ENCODE measurements at regions not wholly inside any gene's neighbourhood (a gene's known extent, or its start where the extent isn't known, plus 50 kb on each side); places are given as distances from the start of the nearest gene placed in this dataset.

- TF ChIP-seq CTCF (IDR thresholded peaks at IDR 0.05), result no peak
- no peak for TF ChIP-seq POLR2AphosphoS5 (IDR thresholded peaks at IDR 0.05)
- no peak for TF ChIP-seq POLR2A (IDR thresholded peaks at IDR 0.05)
- TF ChIP-seq EP300 (IDR thresholded peaks at IDR 0.05), result no peak
- intact Hi-C loops (cut with DNase I), result no loop called here
These were observed 55.6 kb upstream of the MACF1 start for GRCh38 chr1:39148942-39149341.

GRCh38 chr1:39149509-39149908, 55.0 kb upstream of the MACF1 start:
- H3K27me3 ChIP-seq, result no peaks in the 10 kb centered on the region
- 75 to 79% methylated on average over 4 of the region's 4 CpGs for WGBS, 2 donors
- H3K27ac ChIP-seq, result peak overlapping the region in 2 of 4 donors; percentile 20 to 26
- DNase-seq, result no peak
- H3K9me3 ChIP-seq, result no peaks in the 10 kb centered on the region
- intact Hi-C loops (cut with DNase I), result no loop called here
- H3K4me1 ChIP-seq, result peaks cover 0 to 83% (median 73%) of the 10 kb centered on the region in 4 donors
- TF ChIP-seq POLR2A (IDR thresholded peaks at IDR 0.05), result no peak
- no peak for TF ChIP-seq POLR2AphosphoS5 (IDR thresholded peaks at IDR 0.05)
- TF ChIP-seq EP300 (IDR thresholded peaks at IDR 0.05), result no peak
- no peak for TF ChIP-seq CTCF (IDR thresholded peaks at IDR 0.05)
- H3K4me3 ChIP-seq, result no peak overlapping the region
- H3K36me3 ChIP-seq, result no peaks in the 10 kb centered on the region

More at GRCh38 chr1:39148942-39149341, 55.6 kb upstream of the MACF1 start:
- DNase-seq, result no peak
- H3K27ac ChIP-seq, result peak overlapping the region in 2 of 4 donors; percentile 20 to 26
- no peaks in the 10 kb centered on the region for H3K27me3 ChIP-seq
- peaks cover 0 to 83% (median 73%) of the 10 kb centered on the region in 4 donors for H3K4me1 ChIP-seq
- WGBS, 2 donors, result 90 to 91% methylated on average over 4 of the region's 4 CpGs
- no peaks in the 10 kb centered on the region for H3K9me3 ChIP-seq
- no peak overlapping the region for H3K4me3 ChIP-seq
- no peaks in the 10 kb centered on the region for H3K36me3 ChIP-seq

- DNase-seq, result no peak
- 84 to 91% methylated on average over 2 of the region's 2 CpGs for WGBS, 2 donors
- intact Hi-C loops (cut with DNase I), result no loop called here
- Histone ChIP-seq H3K9me3 (no peaks in the 10 kb centered on the region), H3K27me3 (no peaks in the 10 kb centered on the region), H3K36me3 (no peaks in the 10 kb centered on the region), H3K4me3 (no peak overlapping the region), H3K4me1 (peaks cover 0 to 83% (median 73%) of the 10 kb centered on the region in 4 donors), H3K27ac (peak overlapping the region in 1 of 4 donors; percentile 38)
- no peak for TF ChIP-seq CTCF (IDR thresholded peaks at IDR 0.05)
- TF ChIP-seq POLR2A (IDR thresholded peaks at IDR 0.05), result no peak
- no peak for TF ChIP-seq EP300 (IDR thresholded peaks at IDR 0.05)
- TF ChIP-seq POLR2AphosphoS5 (IDR thresholded peaks at IDR 0.05), result no peak
These were observed 53.7 kb upstream of the MACF1 start for GRCh38 chr1:39150779-39151178.

GRCh38 chr1:39151267-39151666, 53.2 kb upstream of the MACF1 start:
- peak overlapping the region in 2 of 4 donors; percentile 15 to 38 for H3K27ac ChIP-seq
- intact Hi-C loops (cut with DNase I), result no loop called here
- peaks cover 0 to 82% (median 73%) of the 10 kb centered on the region in 4 donors for H3K4me1 ChIP-seq
- no peaks in the 10 kb centered on the region for H3K27me3 ChIP-seq
- H3K9me3 ChIP-seq, result no peaks in the 10 kb centered on the region
- DNase-seq, result no peak
- TF ChIP-seq CTCF (IDR thresholded peaks at IDR 0.05) (no peak), EP300 (IDR thresholded peaks at IDR 0.05) (no peak), POLR2A (IDR thresholded peaks at IDR 0.05) (no peak), POLR2AphosphoS5 (IDR thresholded peaks at IDR 0.05) (no peak)
- 90 to 94% methylated on average over 3 of the region's 3 CpGs for WGBS, 2 donors
- H3K36me3 ChIP-seq, result no peaks in the 10 kb centered on the region
- no peak overlapping the region for H3K4me3 ChIP-seq

- TF ChIP-seq POLR2A (IDR thresholded peaks at IDR 0.05) (no peak), CTCF (IDR thresholded peaks at IDR 0.05) (no peak), POLR2AphosphoS5 (IDR thresholded peaks at IDR 0.05) (no peak), EP300 (IDR thresholded peaks at IDR 0.05) (no peak)
- no peaks in the 10 kb centered on the region for H3K27me3 ChIP-seq
- H3K36me3 ChIP-seq, result no peaks in the 10 kb centered on the region
- H3K9me3 ChIP-seq, result no peaks in the 10 kb centered on the region
- H3K4me3 ChIP-seq, result no peak overlapping the region
- peaks cover 0 to 92% (median 78%) of the 10 kb centered on the region in 4 donors for H3K4me1 ChIP-seq
- no peak for DNase-seq
- intact Hi-C loops (cut with DNase I), result no loop called here
- 81 to 89% methylated on average over 1 of the region's 1 CpG for WGBS, 2 donors
- H3K27ac ChIP-seq, result peak overlapping the region; percentile 76 to 81 (median 80)
These were observed 51.6 kb upstream of the MACF1 start for GRCh38 chr1:39152923-39153322.

All from sigmoid colon (tissue), 6 donors.